ENCODE measurements at regions not wholly inside any gene's neighbourhood (a gene's known extent, or its start where the extent isn't known, plus 50 kb on each side); places are given as distances from the start of the nearest gene placed in this dataset.
"Not testable (repeated sequence)": the region's sequence is repeated elsewhere in the genome, so short reads cannot be mapped to it uniquely, and the experiment has no call there.

DNA sequence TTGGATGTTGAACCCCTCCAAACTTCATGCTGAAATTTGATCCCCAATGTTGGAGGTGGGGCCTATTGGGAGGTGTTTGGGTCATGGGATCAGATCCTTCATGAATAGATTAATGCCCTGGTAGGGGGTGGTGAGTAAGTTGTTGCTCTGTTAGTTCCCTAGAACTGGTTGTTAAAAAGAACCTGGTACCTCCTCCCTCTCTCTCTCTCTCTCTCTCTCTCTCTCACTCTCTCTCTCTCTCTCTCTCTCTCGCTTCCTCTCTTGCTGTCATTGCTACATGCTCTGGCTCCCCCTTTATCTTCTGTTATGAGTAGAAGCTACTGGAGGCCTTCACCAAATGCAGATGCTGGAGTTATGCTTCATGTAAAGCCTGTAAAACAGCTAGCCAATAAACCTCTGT is 498.2 kb upstream of the NR5A2 start:
- no peak overlapping the region for H3K27ac ChIP-seq (ENCODE audit: low read length)
- intact Hi-C loops (cut with DNase I): loop anchor here in 1 of 4 donors (10.0 kb wide), 1 partner anchor 55 kb away; no protein-coding TSS in a partner anchor
- no peak for DNase-seq
- ATAC-seq: no peak
- H3K4me3 ChIP-seq (ENCODE audit: low read length): no peak overlapping the region
- 50% methylated on average over 1 of the region's 1 CpG for WGBS
- H3K4me1 ChIP-seq (ENCODE audit: control insufficient read depth, insufficient read depth, low read length): no peaks in the 10 kb centered on the region
- H3K27me3 ChIP-seq (ENCODE audit: control insufficient read depth, insufficient read depth): no peaks in the 10 kb centered on the region
- H3K9me3 ChIP-seq (ENCODE audit: control insufficient read depth, low read length): no peaks in the 10 kb centered on the region

DNA sequence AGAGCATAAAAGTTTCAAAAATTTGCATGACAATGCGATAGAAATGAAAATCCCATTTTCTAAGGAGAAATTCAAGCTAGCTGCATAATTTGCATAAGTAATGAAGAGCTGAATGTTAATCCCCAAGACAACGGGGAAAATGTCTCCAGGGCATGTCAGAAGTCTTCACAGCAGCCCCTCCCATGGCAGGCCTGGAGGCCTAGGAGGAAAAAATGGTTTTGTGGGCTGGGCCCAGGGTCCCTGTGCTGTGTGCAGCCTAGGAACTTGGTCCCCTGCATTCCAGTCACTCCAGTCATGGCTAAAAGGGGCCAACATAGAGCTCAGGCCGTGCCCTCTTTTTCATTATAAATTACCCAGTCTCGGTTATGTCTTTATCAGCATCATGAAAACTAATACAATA is 494.1 kb upstream of the NR5A2 start:
- intact Hi-C loops (cut with DNase I); H3K9me3 ChIP-seq (ENCODE audit: control insufficient read depth, low read length); H3K27me3 ChIP-seq (ENCODE audit: control insufficient read depth, insufficient read depth); H3K27ac ChIP-seq (ENCODE audit: low read length); H3K4me3 ChIP-seq (ENCODE audit: low read length); DNase-seq; ATAC-seq; H3K4me1 ChIP-seq (ENCODE audit: control insufficient read depth, insufficient read depth, low read length): not testable (repeated sequence)
- whole genome bisulfite sequencing: 74% methylated on average over 4 of the region's 4 CpGs

DNA sequence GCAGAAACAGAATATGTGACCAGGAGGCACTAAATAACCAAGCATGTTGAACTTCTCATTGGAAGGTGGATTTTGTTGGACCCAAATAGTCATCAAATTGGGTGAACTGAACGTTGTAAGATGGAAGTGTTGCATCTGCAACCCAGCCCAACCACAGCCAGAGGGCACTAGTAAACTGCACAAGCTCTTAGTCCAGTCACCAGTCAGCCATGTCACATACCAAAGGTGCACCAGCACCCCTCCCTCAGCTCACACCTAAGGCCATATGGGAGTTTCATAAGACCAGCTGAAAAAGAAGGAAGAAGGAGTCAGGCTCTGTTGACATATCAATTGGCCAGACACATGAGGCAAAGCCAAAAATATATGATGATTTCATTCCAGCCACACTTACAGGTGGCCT is 481.7 kb upstream of the NR5A2 start:
- DNase-seq: no peak
- Histone ChIP-seq H3K9me3 (ENCODE audit: control insufficient read depth, low read length) (no peaks in the 10 kb centered on the region), H3K27ac (ENCODE audit: low read length) (no peak overlapping the region), H3K4me1 (ENCODE audit: control insufficient read depth, insufficient read depth, low read length) (no peaks in the 10 kb centered on the region), H3K27me3 (ENCODE audit: control insufficient read depth, insufficient read depth) (no peaks in the 10 kb centered on the region), H3K4me3 (ENCODE audit: low read length) (no peak overlapping the region)
- WGBS: 58% methylated on average over 1 of the region's 1 CpG
- intact Hi-C loops (cut with DNase I): no loop called here
- no peak for ATAC-seq

DNA sequence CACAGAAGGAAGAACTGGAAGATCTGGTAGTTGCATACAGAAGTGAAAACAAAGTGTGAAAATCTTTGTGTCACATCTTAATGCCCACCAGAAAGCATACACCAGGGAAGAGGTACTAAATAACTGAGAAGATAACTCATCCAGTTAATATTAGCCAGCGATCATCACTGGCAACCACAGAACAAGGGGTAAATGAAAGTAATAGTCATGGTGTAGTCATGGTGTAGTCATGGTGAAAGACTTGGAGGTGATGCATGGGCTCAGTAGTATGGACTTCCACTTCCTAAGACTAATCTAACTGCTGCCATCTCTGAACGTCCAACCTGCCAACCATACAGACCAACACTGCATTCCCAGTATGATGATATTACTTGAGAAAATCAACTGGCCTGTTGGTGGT is 481.2 kb upstream of the NR5A2 start:
- WGBS: 87% methylated on average over 2 of the region's 2 CpGs
- Histone ChIP-seq H3K9me3 (ENCODE audit: control insufficient read depth, low read length) (no peaks in the 10 kb centered on the region), H3K27ac (ENCODE audit: low read length) (no peak overlapping the region), H3K4me3 (ENCODE audit: low read length) (no peak overlapping the region), H3K27me3 (ENCODE audit: control insufficient read depth, insufficient read depth) (no peaks in the 10 kb centered on the region), H3K4me1 (ENCODE audit: control insufficient read depth, insufficient read depth, low read length) (no peaks in the 10 kb centered on the region)
- no peak for ATAC-seq
- intact Hi-C loops (cut with DNase I): no loop called here
- DNase-seq: no peak

DNA sequence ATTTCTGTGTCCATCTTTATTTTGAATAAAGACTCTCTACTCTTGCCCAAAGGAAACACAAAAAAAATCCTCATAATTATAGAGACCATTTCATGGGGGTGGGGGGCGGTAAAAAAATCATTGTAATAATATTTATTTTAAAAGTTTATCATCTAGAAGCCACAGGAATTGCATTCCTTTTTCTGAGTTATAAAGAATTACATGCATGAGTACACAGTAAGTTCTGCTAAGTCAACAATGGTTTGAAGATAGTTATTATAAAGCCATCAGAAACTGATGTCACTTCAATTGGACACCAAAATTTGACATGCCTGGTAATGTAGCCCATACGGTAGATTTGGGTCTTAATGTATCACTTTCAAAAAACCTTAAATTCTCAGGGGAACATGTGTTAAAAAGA is 478.1 kb upstream of the NR5A2 start:
- 81% methylated on average over 2 of the region's 2 CpGs for WGBS
- Histone ChIP-seq H3K9me3 (ENCODE audit: control insufficient read depth, low read length) (no peaks in the 10 kb centered on the region), H3K27me3 (ENCODE audit: control insufficient read depth, insufficient read depth) (no peaks in the 10 kb centered on the region), H3K4me1 (ENCODE audit: control insufficient read depth, insufficient read depth, low read length) (no peaks in the 10 kb centered on the region), H3K27ac (ENCODE audit: low read length) (no peak overlapping the region), H3K4me3 (ENCODE audit: low read length) (no peak overlapping the region)
- no peak for ATAC-seq
- intact Hi-C loops (cut with DNase I): no loop called here
- DNase-seq: no peak

DNA sequence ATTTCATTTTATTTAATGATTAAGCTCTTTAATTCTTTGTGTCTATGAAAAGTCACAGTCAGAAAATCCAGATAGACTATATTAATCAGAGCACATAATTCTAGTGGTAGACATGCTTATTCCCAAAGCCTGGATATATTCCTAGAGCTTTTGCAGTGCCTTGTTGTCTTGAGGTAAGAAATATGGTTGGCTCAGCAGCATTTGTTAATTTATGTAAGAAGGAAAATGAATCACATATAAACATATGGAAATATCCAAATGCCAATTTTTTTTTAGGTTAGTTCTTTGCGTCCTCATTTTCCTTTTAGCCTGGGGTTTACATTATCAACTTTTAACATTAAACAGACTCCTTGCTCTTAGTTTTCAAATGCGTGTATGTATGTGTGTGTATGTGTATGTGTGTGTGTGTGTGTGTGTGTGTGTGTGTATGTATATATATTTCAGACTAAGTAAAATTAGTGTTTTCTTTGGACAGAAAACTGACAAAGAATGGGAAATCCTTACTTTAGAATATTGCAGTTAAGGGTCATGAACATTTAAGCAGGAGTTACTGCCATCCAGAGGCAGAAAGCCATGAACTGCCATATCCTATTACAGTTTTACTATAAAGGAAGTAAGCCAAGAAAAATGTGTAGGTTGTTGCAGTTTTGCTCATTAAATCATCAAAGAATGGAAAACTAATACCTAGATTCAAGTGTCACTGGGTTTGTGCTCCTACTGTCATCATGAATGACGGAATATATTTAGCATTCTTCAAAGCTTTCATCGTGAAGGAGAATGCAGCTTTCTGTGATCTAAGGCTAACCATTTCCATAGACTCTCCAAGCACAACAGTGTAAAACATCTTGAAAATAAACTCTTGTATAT is 477.1 kb upstream of the NR5A2 start:
- Histone ChIP-seq H3K9me3 (ENCODE audit: control insufficient read depth, low read length) (no peaks in the 10 kb centered on the region), H3K4me1 (ENCODE audit: control insufficient read depth, insufficient read depth, low read length) (no peaks in the 10 kb centered on the region), H3K27ac (ENCODE audit: low read length) (no peak overlapping the region), H3K27me3 (ENCODE audit: control insufficient read depth, insufficient read depth) (no peaks in the 10 kb centered on the region), H3K4me3 (ENCODE audit: low read length) (no peak overlapping the region)
- no peak for ATAC-seq
- WGBS: 60% methylated on average over 4 of the region's 4 CpGs
- intact Hi-C loops (cut with DNase I): loop anchor here in 1 of 4 donors (10.0 kb wide), 1 partner anchor 776 kb away; no protein-coding TSS in a partner anchor
- no peak for DNase-seq

DNA sequence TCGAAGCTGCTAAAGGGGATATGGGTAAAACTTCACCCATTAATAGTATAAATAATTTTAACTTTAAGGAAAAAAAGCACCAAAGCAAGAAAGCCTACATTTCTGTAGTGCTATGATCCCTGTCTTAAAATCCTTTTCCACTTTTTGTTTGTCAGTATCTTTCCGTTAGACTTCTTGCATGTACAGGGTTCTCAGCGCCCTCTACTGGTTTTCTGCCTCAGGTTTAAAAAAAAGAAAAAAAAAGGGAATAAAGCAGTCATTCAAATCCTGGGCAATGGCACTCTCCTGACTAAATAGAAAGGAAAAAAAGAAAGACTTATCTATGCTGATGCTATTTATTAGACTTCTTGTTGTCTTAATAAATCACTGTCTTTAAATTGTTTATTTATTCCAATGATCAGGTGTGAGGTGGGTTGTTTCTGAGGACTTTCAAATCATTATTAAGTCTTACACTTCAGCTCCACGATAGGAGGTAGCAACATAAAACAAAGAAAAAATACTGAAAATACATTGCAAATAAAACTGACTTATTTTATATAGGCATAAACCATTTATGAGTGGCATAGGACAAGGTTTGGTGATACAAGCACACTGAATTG is 475.4 kb upstream of the NR5A2 start:
- H3K27me3 ChIP-seq (ENCODE audit: control insufficient read depth, insufficient read depth): no peaks in the 10 kb centered on the region
- no peaks in the 10 kb centered on the region for H3K4me1 ChIP-seq (ENCODE audit: control insufficient read depth, insufficient read depth, low read length)
- H3K4me3 ChIP-seq (ENCODE audit: low read length): no peak overlapping the region
- no peak for DNase-seq
- intact Hi-C loops (cut with DNase I): loop anchor here in 1 of 4 donors (10.0 kb wide), 1 partner anchor 777 kb away; no protein-coding TSS in a partner anchor
- WGBS: 41% methylated on average over 4 of the region's 4 CpGs
- no peaks in the 10 kb centered on the region for H3K9me3 ChIP-seq (ENCODE audit: control insufficient read depth, low read length)
- ATAC-seq: no peak
- no peak overlapping the region for H3K27ac ChIP-seq (ENCODE audit: low read length)

DNA sequence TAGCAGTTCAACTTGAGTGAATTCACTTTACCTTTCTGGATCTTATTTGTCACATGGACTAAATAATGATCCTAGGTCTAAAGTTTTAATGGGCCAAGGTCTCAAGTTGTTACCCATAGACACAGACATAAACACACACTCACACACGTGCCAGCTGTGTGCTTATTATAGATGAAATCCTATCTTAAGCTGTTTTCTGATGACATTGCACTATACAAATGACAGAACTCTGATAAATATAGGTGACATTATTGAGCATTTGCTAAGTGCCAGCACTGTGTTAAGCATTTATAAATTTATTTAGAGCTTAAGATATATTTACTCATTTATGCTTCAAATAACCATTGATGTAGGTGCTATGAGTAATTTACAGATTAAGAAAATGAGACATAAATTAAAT is 474.4 kb upstream of the NR5A2 start:
- intact Hi-C loops (cut with DNase I): loop anchor here in 1 of 4 donors (10.0 kb wide), 1 partner anchor 778 kb away; no protein-coding TSS in a partner anchor
- Histone ChIP-seq H3K4me3 (ENCODE audit: low read length) (no peak overlapping the region), H3K27ac (ENCODE audit: low read length) (no peak overlapping the region), H3K9me3 (ENCODE audit: control insufficient read depth, low read length) (no peaks in the 10 kb centered on the region), H3K4me1 (ENCODE audit: control insufficient read depth, insufficient read depth, low read length) (no peaks in the 10 kb centered on the region), H3K27me3 (ENCODE audit: control insufficient read depth, insufficient read depth) (no peaks in the 10 kb centered on the region)
- ATAC-seq (no peak), DNase-seq (no peak)
- 48% methylated on average over 1 of the region's 1 CpG for WGBS

DNA sequence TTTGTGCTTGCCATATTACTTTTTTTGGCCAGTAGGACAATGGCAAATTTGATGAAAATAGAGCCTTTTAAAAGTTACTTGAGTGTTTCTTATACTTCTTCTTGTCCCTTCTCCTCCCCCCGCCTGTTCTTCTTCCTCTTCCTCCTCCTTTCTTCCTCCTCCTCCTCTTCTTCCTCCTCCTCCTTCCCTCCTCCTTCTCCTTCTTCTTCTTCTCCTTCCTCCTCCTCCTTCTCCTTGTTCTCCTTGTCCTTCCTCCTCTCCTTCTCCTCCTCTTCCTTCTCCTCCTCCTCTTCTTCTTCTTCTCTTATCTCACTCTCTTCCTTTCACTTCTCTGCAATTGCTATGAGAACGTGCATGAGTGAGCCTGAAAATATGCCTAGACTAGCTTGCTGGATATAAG is 466.2 kb upstream of the NR5A2 start:
- intact Hi-C loops (cut with DNase I): no loop called here
- Histone ChIP-seq H3K9me3 (ENCODE audit: control insufficient read depth, low read length) (no peaks in the 10 kb centered on the region), H3K27ac (ENCODE audit: low read length) (no peak overlapping the region), H3K4me1 (ENCODE audit: control insufficient read depth, insufficient read depth, low read length) (no peaks in the 10 kb centered on the region), H3K4me3 (ENCODE audit: low read length) (no peak overlapping the region), H3K27me3 (ENCODE audit: control insufficient read depth, insufficient read depth) (no peaks in the 10 kb centered on the region)
- DNase-seq (no peak), ATAC-seq (no peak)
- WGBS: 48% methylated on average over 2 of the region's 2 CpGs

DNA sequence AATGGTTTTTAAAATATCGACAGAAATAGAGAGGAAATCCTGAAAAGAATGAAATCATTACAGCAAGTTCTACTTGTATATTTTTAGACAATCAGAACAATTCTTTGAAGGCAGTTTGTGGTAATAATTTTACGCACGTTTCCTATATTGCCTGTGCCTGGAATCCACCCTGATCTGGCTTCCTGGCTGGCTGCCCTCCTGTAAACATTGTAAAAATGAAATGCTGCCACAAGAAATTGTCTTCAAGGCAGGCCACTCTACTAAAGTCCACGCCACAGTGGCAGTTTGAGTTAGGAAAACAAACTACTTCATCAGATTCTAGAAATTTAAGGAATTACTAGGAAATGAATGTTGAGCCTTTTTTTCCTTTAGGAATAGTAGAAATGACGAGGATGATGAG is 454.5 kb upstream of the NR5A2 start:
- WGBS: 48% methylated on average over 5 of the region's 5 CpGs
- no peak overlapping the region for H3K4me3 ChIP-seq (ENCODE audit: low read length)
- H3K9me3 ChIP-seq (ENCODE audit: control insufficient read depth, low read length): no peaks in the 10 kb centered on the region
- no peaks in the 10 kb centered on the region for H3K27me3 ChIP-seq (ENCODE audit: control insufficient read depth, insufficient read depth)
- intact Hi-C loops (cut with DNase I): no loop called here
- DNase-seq (no peak), ATAC-seq (no peak)
- H3K4me1 ChIP-seq (ENCODE audit: control insufficient read depth, insufficient read depth, low read length): no peaks in the 10 kb centered on the region
- H3K27ac ChIP-seq (ENCODE audit: low read length): no peak overlapping the region

DNA sequence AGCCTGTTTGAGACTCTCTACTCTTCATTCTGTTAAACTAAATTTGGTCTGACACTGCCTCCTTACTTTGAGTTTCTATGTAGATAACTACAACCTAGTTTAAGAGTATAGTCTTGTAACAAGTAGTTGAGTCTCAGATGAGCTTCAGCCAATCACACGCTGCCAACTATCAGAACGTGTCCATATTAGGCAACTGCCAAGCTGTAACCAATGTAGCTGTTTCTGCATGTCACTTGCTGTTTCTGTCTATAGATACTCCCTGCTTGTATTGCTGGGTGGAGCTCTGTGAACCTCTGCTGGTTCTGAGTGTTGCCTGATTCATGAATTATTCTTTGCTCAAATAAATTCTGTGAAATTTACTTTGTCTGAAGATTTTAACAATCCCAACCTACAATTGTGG is 452.6 kb upstream of the NR5A2 start:
- H3K4me1 ChIP-seq (ENCODE audit: control insufficient read depth, insufficient read depth, low read length): no peaks in the 10 kb centered on the region
- DNase-seq (no peak), ATAC-seq (no peak)
- no peaks in the 10 kb centered on the region for H3K9me3 ChIP-seq (ENCODE audit: control insufficient read depth, low read length)
- H3K27ac ChIP-seq (ENCODE audit: low read length): no peak overlapping the region
- intact Hi-C loops (cut with DNase I): no loop called here
- H3K27me3 ChIP-seq (ENCODE audit: control insufficient read depth, insufficient read depth): no peaks in the 10 kb centered on the region
- H3K4me3 ChIP-seq (ENCODE audit: low read length): no peak overlapping the region
- 71% methylated on average over 2 of the region's 2 CpGs for WGBS

Measured in right cardiac atrium (tissue), 5 donors.